NT2/D1 (cell line): ENCODE measurements at regions not wholly inside any gene's neighbourhood (a gene's known extent, or its start where the extent isn't known, plus 50 kb on each side); places are given as distances from the start of the nearest gene placed in this dataset.

Source experiments
- SUZ12 ChIP-seq: IDR thresholded peaks from 2 replicates; pipeline ENCODE4 v1.6.1; 2011; ENCODE audit not compliant: insufficient read length, insufficient read depth; ENCODE audit errors: extremely low read depth
- YY1 ChIP-seq: IDR thresholded peaks from 2 replicates; pipeline ENCODE4 v1.6.1; 2011; ENCODE audit not compliant: insufficient read length, insufficient read depth
- ZNF274 ChIP-seq: IDR thresholded peaks from 2 replicates; pipeline ENCODE4 v1.6.1; 2011; ENCODE audit warnings: mild to moderate bottlenecking, low read depth, low read length

GRCh38 chr9:21608200-21608599 lies 126.1 kb upstream of the IFNE start:
- no peak for TF ChIP-seq YY1
- no peak for TF ChIP-seq ZNF274
- TF ChIP-seq SUZ12: no peak
